CD4-positive, alpha-beta T cell treated with Interleukin-17A for 4 hours (primary cell): ENCODE measurements at regions not wholly inside any gene's neighbourhood (a gene's known extent, or its start where the extent isn't known, plus 50 kb on each side); places are given as distances from the start of the nearest gene placed in this dataset.
"Not testable (repeated sequence)": the region's sequence is repeated elsewhere in the genome, so short reads cannot be mapped to it uniquely, and the experiment has no call there.

Experiments
- DNase-seq: peaks from one replicate; pipeline ENCODE4 v3.0.0-alpha.2; 2020; ENCODE audit warnings: mixed read lengths

DNA sequence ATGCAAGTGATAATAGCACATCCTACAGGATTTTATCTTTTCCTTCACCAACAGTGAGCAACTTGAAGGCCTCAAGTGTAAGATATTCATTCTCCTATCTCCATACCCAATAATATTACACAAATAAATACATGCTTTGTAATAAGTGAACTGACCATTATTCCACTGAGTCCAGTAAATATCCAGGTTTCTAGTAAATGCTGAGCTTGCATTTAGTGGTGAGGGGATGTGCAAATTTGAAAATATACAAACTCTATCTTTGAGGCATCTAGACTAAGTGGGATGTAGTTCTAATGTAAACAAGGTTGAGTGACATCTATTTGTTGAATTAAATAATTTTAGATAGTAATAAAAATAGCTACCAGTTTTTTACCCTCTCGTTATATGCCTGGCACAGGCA is 587.6 kb upstream of the IL12A start:
- no peak for DNase-seq

DNA sequence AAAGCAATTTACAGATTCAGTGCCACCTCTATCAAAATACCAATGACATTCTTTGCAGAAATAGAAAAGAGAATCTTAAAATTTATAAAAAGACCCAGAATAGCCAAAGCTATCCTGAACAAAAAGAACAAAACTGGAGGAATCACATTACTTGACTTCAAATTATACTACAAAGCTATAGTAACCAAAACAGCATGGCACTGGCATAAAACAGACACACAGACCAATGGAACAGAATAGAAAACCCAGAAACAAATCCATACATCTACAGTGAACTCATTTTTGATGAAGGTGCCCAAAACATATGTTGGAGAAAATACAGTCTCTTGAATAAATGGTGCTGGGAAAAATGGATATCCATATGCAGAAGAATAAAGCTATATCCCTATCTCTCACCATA is 578.9 kb upstream of the IL12A start:
- not testable (repeated sequence) for DNase-seq

DNA sequence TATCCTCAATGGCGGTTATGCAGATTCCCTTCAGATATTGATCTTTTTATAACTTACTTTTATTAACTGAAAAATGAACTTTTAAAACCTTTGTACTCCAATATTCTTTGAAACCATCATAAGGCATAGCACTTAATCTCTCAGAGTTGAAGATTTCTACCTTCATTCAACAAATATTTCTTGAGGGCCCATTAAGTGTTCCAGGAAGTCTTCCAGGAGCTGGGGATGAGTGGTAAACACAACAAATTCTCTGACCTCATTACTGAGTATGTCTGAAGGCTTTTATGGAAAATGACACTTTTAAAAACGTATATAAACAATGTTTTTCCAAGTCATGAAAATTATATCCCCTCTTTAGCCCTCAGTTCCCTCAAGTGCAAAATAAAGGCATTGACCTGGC is 575.3 kb upstream of the IL12A start:
- DNase-seq: no peak

DNA sequence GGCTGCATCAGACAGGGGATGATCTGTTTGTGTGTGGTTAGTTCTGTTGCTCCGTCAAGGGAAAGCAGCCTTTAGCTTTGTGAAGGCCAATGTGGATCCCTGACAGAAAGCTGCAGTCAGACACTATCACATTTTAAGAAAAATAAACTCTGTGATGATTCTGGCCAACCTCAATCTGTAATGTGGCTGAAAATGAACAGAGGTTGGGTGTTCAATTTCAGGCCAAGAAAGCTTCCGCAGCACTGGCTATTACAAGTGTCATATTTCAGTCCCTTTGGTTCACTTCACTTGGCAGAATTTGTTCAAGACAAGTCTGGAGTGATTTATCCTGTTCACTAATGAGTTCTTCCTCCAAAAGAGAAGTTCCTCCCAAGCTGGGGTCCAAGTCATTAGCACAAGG is 571.8 kb upstream of the IL12A start:
- no peak for DNase-seq

DNA sequence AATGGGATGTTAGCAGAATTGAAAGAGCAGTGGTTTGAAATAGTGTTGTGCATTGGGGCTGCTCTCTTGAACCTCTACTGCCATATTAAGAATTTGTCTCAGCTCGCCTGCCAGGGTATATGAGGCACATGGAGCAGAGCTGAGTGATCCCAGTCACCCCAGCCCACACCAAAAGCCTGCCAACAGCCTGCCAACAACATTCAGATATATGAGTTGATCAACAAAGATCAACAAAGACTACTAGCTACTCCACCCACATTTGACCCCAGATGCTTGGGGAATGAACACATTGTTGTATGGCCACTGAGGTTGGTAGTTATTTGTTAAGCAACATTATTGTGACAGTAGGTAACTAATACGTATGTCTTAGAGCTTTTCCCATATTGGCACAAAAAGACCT is 570.9 kb upstream of the IL12A start:
- no peak for DNase-seq

DNA sequence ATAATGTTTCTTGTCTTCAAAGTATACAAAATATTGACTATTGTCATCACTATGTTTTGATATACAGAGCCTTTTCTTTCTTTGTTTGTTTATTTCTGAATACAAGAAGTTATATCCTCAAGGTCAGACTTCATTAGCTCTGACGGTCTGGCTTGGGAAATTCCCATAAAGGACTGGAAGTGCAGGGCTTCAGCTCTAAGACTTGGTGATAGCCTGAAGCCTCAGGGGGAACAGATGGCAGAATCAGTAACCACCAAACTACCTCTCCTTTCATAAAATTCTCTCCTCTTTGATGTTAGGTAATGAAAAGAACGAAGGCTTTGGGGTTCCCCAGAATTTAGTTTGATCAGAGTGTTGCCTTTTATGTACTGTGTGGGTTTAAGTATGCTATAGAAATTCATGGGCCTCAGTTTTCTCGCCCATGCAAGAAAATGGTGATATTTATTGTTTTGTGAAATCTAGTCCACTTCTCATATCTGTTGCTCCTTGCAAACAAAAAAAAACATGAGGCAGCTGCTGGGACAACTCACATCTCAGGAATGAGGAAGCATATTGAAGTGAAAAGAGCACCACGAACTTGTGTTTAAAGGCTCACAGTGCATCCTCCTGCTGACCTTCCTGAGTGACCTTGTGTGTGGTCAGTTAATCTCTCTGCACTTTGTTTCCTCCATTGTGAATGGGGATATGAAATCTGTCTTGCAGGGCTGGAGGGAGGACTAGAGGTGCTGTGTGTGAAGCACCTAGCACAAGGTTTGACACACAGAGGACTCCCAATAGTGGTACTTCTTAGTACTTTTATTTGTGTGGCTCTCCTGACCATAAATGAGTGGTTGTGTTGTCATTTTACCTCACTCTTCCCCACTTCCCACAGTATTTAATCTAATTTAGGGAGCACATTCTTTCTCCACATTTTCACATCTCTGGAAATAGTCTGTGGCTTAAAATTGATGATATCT is 569.8 kb upstream of the IL12A start:
- DNase-seq: no peak

DNA sequence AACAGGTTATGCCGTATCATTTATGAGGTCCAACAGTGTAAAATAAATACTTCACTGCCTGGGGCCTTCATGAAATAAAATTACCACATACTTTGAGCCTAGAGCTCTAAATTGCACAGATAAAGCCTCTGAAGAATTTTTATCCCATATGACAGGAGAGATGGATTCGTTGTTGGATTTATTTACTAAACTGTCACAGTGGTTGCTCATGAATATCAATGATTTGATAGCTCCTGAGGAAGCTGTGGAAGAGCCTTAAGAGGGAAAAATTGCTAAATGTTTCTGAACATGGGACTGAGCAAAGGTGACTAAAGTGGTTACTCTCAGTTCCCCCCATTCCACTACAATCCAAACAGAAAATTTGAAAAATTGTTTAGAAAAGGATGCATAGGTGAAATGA is 558.9 kb upstream of the IL12A start:
- DNase-seq: no peak

DNA sequence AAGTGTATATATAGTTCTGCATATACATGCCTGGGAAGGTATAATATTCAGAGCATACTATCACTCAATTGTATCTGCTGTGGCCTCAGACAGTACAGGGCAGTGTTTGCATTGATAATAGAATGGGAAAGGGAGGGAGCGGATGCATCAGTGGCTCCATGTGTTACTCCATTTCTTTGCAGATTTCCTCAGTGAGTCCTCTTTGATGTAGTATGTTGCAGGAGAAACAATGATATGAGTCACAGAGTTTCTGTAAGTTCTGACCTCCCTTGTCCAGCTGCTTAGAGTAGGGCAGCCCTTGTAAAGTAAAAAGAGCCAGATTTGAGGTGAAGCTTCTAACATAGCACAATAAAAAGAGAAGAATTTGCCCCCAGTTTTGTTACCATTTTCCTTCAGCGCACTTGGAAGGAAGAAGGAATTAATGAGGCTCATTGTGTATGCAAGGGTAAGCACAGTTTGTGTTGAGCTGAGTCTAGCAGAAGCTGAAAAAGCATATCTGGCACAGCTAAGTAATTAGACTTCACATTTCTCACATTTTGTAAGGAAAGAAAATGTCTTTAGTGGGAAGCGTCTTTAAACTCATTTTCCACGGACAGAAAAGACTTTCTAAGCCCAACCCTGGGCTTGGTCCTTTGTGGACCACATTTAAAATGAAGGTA is 555.8 kb upstream of the IL12A start:
- DNase-seq: no peak

- DNase-seq: no peak
These were observed 549.3 kb upstream of the IL12A start for GRCh38 chr3:159439346-159439745.

GRCh38 chr3:159441279-159441678 is 547.4 kb upstream of the IL12A start:
- no peak for DNase-seq

DNA sequence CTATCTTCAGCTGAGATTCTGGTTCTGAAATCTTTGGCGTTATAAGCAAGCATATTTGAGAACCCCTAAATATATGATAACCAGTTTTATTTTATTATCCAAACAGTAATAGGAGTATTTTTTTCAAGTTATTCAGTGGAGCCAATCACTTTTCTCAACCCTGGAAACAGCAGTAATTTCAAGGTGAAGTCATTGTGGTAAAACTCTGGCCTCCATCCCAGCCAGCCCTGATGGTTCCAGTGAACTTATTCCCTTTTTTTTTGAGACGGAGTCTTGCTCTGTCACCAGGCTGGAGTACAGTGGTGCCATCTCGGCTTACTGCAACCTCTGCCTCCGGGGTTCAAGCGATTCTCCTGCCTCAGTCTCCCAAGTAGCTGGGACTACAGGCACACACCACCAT is 545.4 kb upstream of the IL12A start:
- no peak for DNase-seq

GRCh38 chr3:159447841-159448240 is 540.8 kb upstream of the IL12A start:
- DNase-seq: no peak

- no peak for DNase-seq
These were observed 539.7 kb upstream of the IL12A start for GRCh38 chr3:159448902-159449301.

DNA sequence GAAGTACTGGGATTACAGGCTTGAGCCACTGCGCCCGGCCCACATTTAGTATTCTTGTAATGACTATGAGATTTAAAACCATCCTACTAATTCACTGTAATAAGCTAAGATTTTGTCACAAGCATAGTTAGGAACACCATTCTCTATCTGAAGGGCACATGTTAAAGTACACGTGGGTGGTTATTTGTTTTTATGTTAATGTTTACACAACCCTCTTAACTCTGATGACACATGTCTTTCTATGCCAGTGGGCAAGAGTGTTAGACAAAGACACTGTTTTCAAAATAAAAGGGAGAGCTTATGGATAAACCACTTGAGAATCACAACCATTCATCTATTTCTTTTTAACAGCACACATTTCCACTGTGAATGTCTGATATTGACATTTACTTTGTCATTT is 537.6 kb upstream of the IL12A start:
- no peak for DNase-seq

- no peak for DNase-seq
These were observed 537.2 kb upstream of the IL12A start for GRCh38 chr3:159451482-159451881.

DNA sequence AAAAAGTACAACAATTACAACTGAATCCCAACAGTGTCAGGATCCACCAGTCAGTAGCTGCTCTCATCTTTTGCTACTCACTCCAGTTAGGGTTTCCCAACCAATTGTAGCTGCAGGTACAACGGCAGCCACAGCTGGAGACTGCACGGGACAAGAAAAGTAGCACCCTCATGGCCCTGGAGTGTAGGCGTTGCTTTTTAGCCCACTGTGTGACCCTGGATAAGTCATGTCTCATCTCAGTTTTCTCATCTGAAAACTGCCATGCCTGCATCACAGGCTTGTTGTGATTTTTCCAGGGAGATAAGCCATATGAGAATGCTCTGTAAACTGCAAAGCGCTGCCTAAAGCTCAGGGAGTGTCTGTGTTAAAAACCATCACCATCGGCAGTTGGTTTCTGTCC is 535.6 kb upstream of the IL12A start:
- DNase-seq: no peak

DNA sequence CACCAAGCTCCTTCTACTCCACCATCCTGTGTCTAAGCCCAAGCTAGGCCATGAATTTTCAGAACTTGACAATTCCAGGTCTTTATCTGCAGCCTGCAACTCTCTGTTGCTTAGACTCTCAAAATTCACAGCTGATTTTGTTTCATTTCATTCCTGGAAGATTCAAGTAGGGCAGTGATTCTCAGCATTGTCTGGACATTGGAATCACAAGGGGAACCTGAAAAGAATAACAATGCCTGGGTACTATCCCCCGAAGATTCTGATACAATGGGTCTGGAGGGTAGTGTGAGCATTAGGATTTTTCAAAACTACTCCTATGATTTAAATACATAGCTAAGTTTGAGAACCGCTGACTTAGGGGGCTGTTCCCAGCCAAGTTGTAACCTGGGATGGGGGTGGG is 534.7 kb upstream of the IL12A start:
- no peak for DNase-seq

GRCh38 chr3:159455741-159456181 is 532.9 kb upstream of the IL12A start:
- no peak for DNase-seq

GRCh38 chr3:159458010-159458409 is 530.6 kb upstream of the IL12A start:
- no peak for DNase-seq

DNA sequence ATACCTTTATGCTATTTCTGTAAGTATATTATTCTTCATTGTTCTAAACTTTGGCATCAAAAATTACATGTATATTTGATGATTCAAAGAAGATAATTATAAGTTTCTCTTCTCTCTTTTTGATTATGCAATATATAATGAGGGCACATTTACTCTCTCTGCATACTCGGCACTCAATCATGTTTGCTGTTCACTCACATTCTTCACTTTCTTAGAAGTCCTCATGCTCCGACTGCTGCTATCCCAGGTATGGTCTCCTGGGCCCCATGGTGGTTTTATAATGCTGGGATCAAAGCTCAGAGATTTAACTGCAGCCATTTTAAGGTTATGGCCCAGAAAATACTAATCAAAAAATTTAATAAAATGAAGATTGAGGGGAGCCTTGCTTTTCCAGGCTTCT is 529.7 kb upstream of the IL12A start:
- DNase-seq: no peak

DNA sequence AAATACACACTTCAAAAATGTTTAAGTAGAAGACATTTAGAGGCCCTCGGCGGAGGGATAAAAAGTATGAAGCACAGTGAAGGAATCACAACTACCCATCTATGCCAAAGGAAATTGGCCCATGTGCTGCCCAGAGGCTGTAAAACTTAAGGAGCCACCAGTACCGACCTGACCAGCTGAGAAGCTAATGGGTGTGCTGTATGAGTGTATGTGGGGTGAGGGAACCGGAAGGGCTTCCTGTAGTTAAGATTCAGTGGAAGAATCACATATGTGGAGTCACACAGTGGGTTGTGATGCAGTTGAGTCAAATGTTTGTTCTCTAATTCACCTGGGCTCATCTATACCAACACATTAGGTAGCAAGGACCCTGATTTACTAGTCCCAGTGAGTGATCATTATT is 516.0 kb upstream of the IL12A start:
- no peak for DNase-seq

DNA sequence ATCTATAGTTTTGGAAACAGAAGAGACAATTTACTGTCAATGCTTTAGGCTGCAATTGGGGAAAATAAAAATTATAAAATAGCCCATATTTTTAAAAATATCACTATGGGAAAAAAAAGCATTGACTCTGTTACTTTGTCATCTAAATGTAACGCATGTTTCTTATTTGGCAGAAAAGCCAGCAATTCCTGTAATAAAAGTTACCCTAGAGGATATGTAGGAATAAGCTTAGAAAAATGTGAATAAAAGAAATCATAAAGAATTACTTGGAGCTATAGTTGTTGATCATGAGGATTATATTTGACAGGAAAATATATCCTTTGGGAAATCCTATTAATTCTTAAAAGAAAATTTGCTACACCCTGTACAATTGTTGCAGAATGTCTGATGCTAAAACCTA is 515.4 kb upstream of the IL12A start:
- no peak for DNase-seq

GRCh38 chr3:159480046-159480445 is 508.6 kb upstream of the IL12A start:
- no peak for DNase-seq

- no peak for DNase-seq
These were observed 506.2 kb upstream of the IL12A start for GRCh38 chr3:159482241-159482993.
